ENCODE measurements at regions not wholly inside any gene's neighbourhood (a gene's known extent, or its start where the extent isn't known, plus 50 kb on each side); places are given as distances from the start of the nearest gene placed in this dataset.

DNA sequence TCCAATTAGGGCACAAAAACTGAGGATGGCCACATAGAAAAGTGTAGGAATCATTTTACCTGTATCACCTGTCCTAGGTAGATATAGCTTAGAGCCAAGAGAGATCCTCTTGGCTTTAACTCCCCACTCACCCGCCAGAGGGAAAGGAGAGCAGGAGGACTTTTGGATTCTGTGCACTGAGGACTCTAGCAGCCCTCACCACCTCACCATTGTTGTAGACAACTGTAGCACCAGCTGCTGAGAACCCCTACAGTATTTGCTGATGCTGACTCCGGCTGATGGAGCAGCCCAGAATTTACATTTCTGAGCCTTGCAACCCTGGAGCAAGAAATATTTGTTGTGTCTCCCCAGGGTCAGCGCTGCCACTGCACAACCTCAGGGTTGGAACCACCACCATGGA lies 2044.4 kb downstream of the OLFM4 start:
- TF ChIP-seq, protein P1, sequence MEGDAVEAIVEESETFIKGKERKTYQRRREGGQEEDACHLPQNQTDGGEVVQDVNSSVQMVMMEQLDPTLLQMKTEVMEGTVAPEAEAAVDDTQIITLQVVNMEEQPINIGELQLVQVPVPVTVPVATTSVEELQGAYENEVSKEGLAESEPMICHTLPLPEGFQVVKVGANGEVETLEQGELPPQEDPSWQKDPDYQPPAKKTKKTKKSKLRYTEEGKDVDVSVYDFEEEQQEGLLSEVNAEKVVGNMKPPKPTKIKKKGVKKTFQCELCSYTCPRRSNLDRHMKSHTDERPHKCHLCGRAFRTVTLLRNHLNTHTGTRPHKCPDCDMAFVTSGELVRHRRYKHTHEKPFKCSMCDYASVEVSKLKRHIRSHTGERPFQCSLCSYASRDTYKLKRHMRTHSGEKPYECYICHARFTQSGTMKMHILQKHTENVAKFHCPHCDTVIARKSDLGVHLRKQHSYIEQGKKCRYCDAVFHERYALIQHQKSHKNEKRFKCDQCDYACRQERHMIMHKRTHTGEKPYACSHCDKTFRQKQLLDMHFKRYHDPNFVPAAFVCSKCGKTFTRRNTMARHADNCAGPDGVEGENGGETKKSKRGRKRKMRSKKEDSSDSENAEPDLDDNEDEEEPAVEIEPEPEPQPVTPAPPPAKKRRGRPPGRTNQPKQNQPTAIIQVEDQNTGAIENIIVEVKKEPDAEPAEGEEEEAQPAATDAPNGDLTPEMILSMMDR (IDR thresholded peaks at IDR 0.05), result no peak
- no peak for TF ChIP-seq POLR2AphosphoS5 (IDR thresholded peaks at IDR 0.05)

Measured in esophagus muscularis mucosa (tissue), 3 donors.